Fibroblast of the aortic adventitia (primary cell): ENCODE measurements at regions not wholly inside any gene's neighbourhood (a gene's known extent, or its start where the extent isn't known, plus 50 kb on each side); places are given as distances from the start of the nearest gene placed in this dataset.

Source experiments
- DNase-seq: peaks from one replicate; pipeline ENCODE4 v3.0.0-alpha.2; 2010; ENCODE audit warnings: low read depth
- H3K4me3 ChIP-seq: 2 replicates; pipeline ENCODE4 v1.5.1; 2011; ENCODE audit warnings: low read depth, mild to moderate bottlenecking, control low read depth, low read length, moderate library complexity
- TF ChIP-seq, protein P1 (sequence below): IDR thresholded peaks from 2 replicates; pipeline ENCODE4 v1.5.1; 2011; ENCODE audit warnings: mild to moderate bottlenecking, low read length, control low read depth, inconsistent platforms; ENCODE audit not compliant: insufficient read depth

DNA sequence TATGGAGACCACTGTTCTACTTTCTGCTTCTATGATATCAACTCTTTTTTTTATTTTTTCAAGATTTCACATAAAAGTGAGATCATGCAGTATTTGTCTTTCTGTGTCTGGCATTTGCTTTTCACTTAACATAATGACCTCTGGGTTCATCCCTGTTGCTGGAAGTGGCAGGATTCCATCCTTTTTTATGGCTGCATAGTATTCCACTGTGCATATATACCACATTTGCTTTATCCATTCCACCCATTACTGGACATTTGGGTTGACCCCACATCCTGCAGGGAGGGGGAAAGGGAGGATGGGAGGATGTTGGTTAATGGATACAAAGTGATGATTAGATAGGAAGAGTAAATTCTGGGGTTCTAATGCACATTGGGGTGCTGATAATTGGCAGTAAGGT lies 80.3 kb upstream of the NPTX2 start:
- no peak overlapping the region for H3K4me3 ChIP-seq
- DNase-seq, result no peak
- TF ChIP-seq, protein P1, sequence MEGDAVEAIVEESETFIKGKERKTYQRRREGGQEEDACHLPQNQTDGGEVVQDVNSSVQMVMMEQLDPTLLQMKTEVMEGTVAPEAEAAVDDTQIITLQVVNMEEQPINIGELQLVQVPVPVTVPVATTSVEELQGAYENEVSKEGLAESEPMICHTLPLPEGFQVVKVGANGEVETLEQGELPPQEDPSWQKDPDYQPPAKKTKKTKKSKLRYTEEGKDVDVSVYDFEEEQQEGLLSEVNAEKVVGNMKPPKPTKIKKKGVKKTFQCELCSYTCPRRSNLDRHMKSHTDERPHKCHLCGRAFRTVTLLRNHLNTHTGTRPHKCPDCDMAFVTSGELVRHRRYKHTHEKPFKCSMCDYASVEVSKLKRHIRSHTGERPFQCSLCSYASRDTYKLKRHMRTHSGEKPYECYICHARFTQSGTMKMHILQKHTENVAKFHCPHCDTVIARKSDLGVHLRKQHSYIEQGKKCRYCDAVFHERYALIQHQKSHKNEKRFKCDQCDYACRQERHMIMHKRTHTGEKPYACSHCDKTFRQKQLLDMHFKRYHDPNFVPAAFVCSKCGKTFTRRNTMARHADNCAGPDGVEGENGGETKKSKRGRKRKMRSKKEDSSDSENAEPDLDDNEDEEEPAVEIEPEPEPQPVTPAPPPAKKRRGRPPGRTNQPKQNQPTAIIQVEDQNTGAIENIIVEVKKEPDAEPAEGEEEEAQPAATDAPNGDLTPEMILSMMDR, result no peak

GRCh38 chr7:98534493-98534892 lies 82.6 kb upstream of the NPTX2 start:
- no peak overlapping the region for H3K4me3 ChIP-seq
- TF ChIP-seq, protein P1, result no peak
- DNase-seq, result no peak

GRCh38 chr7:98531717-98532116 lies 85.4 kb upstream of the NPTX2 start:
- no peak for DNase-seq
- H3K4me3 ChIP-seq, result no peak overlapping the region
- TF ChIP-seq, protein P1, result no peak

- no peak for DNase-seq
- TF ChIP-seq, protein P1, result no peak
- H3K4me3 ChIP-seq, result no peak overlapping the region
These were observed 89.0 kb upstream of the NPTX2 start for GRCh38 chr7:98528079-98528478.

DNA sequence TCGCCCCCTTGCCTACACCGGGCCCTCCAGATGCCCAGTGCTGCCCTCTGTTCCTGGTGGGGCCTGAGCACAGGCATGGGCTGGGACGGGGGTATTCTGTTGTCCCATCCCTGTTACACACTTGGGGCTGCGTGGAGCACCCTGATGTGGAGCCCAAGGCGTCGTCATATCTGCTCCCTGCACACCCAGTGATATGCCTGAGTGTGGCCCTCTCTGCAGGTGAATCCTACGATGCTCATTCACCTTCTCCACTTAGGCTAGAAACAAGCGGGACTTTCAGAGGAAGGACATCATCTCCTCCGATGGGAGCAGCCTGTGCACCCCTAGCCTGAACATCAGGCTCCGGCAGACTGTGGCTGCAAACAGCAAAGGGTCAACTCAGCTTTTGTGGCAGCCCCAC lies 91.0 kb upstream of the NPTX2 start:
- TF ChIP-seq, protein P1, result no peak
- no peak for DNase-seq
- H3K4me3 ChIP-seq, result no peak overlapping the region

GRCh38 chr7:98521089-98521692 lies 95.9 kb upstream of the NPTX2 start:
- no peak overlapping the region for H3K4me3 ChIP-seq
- DNase-seq, result no peak
- TF ChIP-seq, protein P1, result no peak

GRCh38 chr7:98520356-98520951 lies 96.6 kb upstream of the NPTX2 start:
- H3K4me3 ChIP-seq, result no peak overlapping the region
- TF ChIP-seq, protein P1, result no peak
- no peak for DNase-seq
